ENCODE measurements at regions not wholly inside any gene's neighbourhood (a gene's known extent, or its start where the extent isn't known, plus 50 kb on each side); places are given as distances from the start of the nearest gene placed in this dataset.

DNA sequence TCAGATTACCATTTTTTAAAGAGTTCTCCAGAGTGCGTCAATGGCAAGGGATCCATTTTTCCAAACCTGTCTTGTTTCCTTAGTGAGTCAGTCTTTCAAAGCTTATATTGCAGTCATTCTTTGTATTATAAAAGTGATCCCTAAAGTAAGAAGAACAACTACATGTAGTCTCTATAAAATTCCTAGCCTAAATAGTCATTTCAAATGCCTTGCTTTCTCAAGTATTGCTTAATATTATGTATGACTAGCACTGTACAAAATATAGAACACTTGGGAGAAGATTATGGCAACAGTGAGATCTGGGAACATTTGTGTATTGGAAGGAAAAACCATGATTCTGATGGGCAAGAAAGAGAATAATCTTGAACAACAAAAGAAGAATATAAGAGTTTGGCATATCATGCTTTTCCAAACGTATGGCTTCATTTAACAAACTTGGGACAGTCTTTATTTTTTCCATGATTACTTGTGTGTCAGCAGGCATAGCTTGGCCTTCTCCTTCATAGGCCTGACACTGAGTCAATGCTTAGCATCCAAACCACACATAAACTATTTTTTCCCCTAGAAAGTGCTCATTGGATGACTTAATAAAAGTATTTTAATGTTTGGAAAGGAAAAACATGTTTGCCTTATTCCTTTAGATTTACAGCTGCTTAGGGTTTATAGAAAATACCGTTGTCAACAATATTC is 547.4 kb downstream of the LTN1 start:
- H3F3A ChIP-seq (ENCODE audit: low read depth), result no peaks in the 10 kb centered on the region

DNA sequence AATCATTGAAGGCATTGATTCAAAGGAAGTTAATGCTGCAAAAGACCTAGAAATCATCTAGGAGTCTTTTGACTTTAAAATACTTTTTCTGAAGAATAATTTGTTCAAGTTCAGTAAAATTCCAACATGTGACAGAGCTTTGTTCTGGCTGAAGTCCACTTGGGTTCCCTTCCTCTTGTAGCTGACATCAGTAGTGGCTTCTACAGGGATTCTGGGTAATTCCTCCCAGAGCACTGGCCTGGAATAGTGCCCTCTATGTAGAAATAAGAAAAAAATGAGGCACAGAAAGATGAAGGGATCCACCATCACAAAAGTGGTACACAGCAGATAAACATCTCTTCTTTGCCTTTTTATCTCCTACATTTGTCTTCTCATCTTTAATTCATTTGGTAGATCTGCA is 548.1 kb downstream of the LTN1 start:
- Histone ChIP-seq H3K4me1 (ENCODE audit: insufficient read depth, low read length, poor library complexity, severe bottlenecking) (no peaks in the 10 kb centered on the region), H3K4me2 (ENCODE audit: low read depth, low read length, poor library complexity, severe bottlenecking) (no peak overlapping the region), H3K79me2 (ENCODE audit: insufficient read depth, low read length) (no peaks in the 10 kb centered on the region), H4K20me1 (ENCODE audit: insufficient read depth, low read length, poor library complexity, severe bottlenecking) (no peaks in the 10 kb centered on the region), H3K9me3 (ENCODE audit: insufficient read depth, low read depth, low read length) (0 out of 2 replicates have a peak, but pooled peaks cover under 1% of the 10 kb centered on the region), H3K36me3 (ENCODE audit: insufficient read depth, low read length) (no peaks in the 10 kb centered on the region), H3K9me2 (replicated peaks; ENCODE audit: low read depth, low read length) (no peaks in the 10 kb centered on the region), H3F3A (ENCODE audit: low read depth) (no peaks in the 10 kb centered on the region), H3K4me3 (ENCODE audit: low read length, poor library complexity, severe bottlenecking) (no peak overlapping the region), H2AFZ (ENCODE audit: low read length) (no peak overlapping the region), H3K9ac (ENCODE audit: low read depth, low read length, poor library complexity, severe bottlenecking) (no peak overlapping the region), H3K27me3 (ENCODE audit: insufficient read depth, low read length, poor library complexity, severe bottlenecking) (no peaks in the 10 kb centered on the region)
- TF ChIP-seq EZH2phosphoT487 (IDR thresholded peaks at IDR 0.05; ENCODE audit: borderline replicate concordance), result no peak
- TF ChIP-seq, protein P1, sequence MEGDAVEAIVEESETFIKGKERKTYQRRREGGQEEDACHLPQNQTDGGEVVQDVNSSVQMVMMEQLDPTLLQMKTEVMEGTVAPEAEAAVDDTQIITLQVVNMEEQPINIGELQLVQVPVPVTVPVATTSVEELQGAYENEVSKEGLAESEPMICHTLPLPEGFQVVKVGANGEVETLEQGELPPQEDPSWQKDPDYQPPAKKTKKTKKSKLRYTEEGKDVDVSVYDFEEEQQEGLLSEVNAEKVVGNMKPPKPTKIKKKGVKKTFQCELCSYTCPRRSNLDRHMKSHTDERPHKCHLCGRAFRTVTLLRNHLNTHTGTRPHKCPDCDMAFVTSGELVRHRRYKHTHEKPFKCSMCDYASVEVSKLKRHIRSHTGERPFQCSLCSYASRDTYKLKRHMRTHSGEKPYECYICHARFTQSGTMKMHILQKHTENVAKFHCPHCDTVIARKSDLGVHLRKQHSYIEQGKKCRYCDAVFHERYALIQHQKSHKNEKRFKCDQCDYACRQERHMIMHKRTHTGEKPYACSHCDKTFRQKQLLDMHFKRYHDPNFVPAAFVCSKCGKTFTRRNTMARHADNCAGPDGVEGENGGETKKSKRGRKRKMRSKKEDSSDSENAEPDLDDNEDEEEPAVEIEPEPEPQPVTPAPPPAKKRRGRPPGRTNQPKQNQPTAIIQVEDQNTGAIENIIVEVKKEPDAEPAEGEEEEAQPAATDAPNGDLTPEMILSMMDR (conservative IDR thresholded peaks at IDR 0.05; ENCODE audit: low read length), result no peak

More for the DNA sequence above, 547.4 kb downstream of the LTN1 start:
- no peaks in the 10 kb centered on the region for H4K20me1 ChIP-seq (ENCODE audit: insufficient read depth, low read length, poor library complexity, severe bottlenecking)
- H3K9ac ChIP-seq (ENCODE audit: low read depth, low read length, poor library complexity, severe bottlenecking), result no peak overlapping the region
- H3K4me1 ChIP-seq (ENCODE audit: insufficient read depth, low read length, poor library complexity, severe bottlenecking), result no peaks in the 10 kb centered on the region
- TF ChIP-seq, protein P1 (conservative IDR thresholded peaks at IDR 0.05; ENCODE audit: low read length), result no peak
- TF ChIP-seq EZH2phosphoT487 (IDR thresholded peaks at IDR 0.05; ENCODE audit: borderline replicate concordance), result no peak
- H3K36me3 ChIP-seq (ENCODE audit: insufficient read depth, low read length), result no peaks in the 10 kb centered on the region
- H3K27me3 ChIP-seq (ENCODE audit: insufficient read depth, low read length, poor library complexity, severe bottlenecking), result no peaks in the 10 kb centered on the region
- no peak overlapping the region for H3K4me2 ChIP-seq (ENCODE audit: low read depth, low read length, poor library complexity, severe bottlenecking)
- H3K9me3 ChIP-seq (ENCODE audit: insufficient read depth, low read depth, low read length), result no peaks in the 10 kb centered on the region
- no peak overlapping the region for H3K4me3 ChIP-seq (ENCODE audit: low read length, poor library complexity, severe bottlenecking)
- H3K9me2 ChIP-seq (replicated peaks; ENCODE audit: low read depth, low read length), result no peaks in the 10 kb centered on the region
- no peaks in the 10 kb centered on the region for H3K79me2 ChIP-seq (ENCODE audit: insufficient read depth, low read length)
- H2AFZ ChIP-seq (ENCODE audit: low read length), result no peak overlapping the region

DNA sequence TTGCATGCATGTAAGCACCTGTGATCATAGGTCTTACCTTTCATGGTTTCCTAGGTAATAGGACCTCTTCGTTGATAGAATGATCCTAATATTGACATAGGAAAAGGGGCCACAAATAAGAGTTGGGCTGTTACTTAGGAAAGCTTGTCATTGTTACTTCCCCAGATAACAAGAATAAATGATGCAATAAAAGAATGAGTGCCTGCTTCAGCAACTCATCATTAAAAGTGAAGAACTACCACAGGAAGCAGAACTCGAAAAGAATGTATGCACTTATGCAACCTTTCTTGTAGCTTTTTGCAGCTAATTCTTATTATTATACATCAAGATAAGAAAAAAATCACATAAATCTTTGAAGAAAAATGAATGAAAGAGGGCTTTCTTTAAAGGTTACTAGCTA is 548.6 kb downstream of the LTN1 start:
- TF ChIP-seq, protein P1 (conservative IDR thresholded peaks at IDR 0.05; ENCODE audit: low read length), result no peak
- no peak for TF ChIP-seq EZH2phosphoT487 (IDR thresholded peaks at IDR 0.05; ENCODE audit: borderline replicate concordance)

More for the DNA sequence above, 548.6 kb downstream of the LTN1 start:
- no peak overlapping the region for H3K9ac ChIP-seq (ENCODE audit: low read depth, low read length, poor library complexity, severe bottlenecking)
- no peaks in the 10 kb centered on the region for H3K36me3 ChIP-seq (ENCODE audit: insufficient read depth, low read length)
- H3K27me3 ChIP-seq (ENCODE audit: insufficient read depth, low read length, poor library complexity, severe bottlenecking), result no peaks in the 10 kb centered on the region
- H3K79me2 ChIP-seq (ENCODE audit: insufficient read depth, low read length), result no peaks in the 10 kb centered on the region
- no peak overlapping the region for H3K4me3 ChIP-seq (ENCODE audit: low read length, poor library complexity, severe bottlenecking)
- H2AFZ ChIP-seq (ENCODE audit: low read length), result no peak overlapping the region
- H3K4me2 ChIP-seq (ENCODE audit: low read depth, low read length, poor library complexity, severe bottlenecking), result no peak overlapping the region
- no peaks in the 10 kb centered on the region for H4K20me1 ChIP-seq (ENCODE audit: insufficient read depth, low read length, poor library complexity, severe bottlenecking)
- no peaks in the 10 kb centered on the region for H3F3A ChIP-seq (ENCODE audit: low read depth)
- H3K9me3 ChIP-seq (ENCODE audit: insufficient read depth, low read depth, low read length), result 0 out of 2 replicates have a peak, but pooled peaks cover 4% of the 10 kb centered on the region
- no peaks in the 10 kb centered on the region for H3K4me1 ChIP-seq (ENCODE audit: insufficient read depth, low read length, poor library complexity, severe bottlenecking)
- H3K9me2 ChIP-seq (replicated peaks; ENCODE audit: low read depth, low read length), result no peaks in the 10 kb centered on the region

Measured in Loucy (cell line).